Psoas muscle (tissue), 7 donors: ENCODE measurements at regions not wholly inside any gene's neighbourhood (a gene's known extent, or its start where the extent isn't known, plus 50 kb on each side); places are given as distances from the start of the nearest gene placed in this dataset.

Experiments used
- ATAC-seq, 4 donors: fragments of 200-7000 bp; cut with Tn5 transposase; one replicate each; pipeline ENCODE4 v1.9.1; 2020; ENCODE audit warnings: moderate library complexity in 3 of 4, mild to moderate bottlenecking in 2 of 4
- DNase-seq, 2 donors: peaks; one replicate each; pipeline ENCODE4 v3.0.0-alpha.2; 2020
- H3K27ac ChIP-seq: fragments of 200-600 bp; one replicate; pipeline ENCODE4 v1.8.0; 2022
- H3K27me3 ChIP-seq, 3 donors: fragments of 200-600 bp in 1 of 3; one replicate each; pipeline versions ENCODE4 v1.6.1 to v1.8.0; 2013 to 2022; ENCODE audit warnings: low read length in 2 of 3, mild to moderate bottlenecking in 2 of 3, moderate library complexity in 1 of 3; ENCODE audit not compliant: insufficient read depth in 3 of 3
- H3K36me3 ChIP-seq, 2 donors: fragments of 200-600 bp in 1 of 2; one replicate each; pipeline versions ENCODE4 v1.6.1 to v1.8.0; 2013 to 2022; ENCODE audit warnings: low read depth in 1 of 2, mild to moderate bottlenecking in 1 of 2, moderate library complexity in 1 of 2; ENCODE audit not compliant: insufficient read depth in 1 of 2
- H3K4me1 ChIP-seq: fragments of 200-600 bp; one replicate; pipeline ENCODE4 v1.8.0; 2022
- H3K4me3 ChIP-seq: fragments of 200-600 bp; one replicate; pipeline ENCODE4 v1.8.0; 2022; ENCODE audit warnings: mild to moderate bottlenecking
- H3K9me3 ChIP-seq: fragments of 200-600 bp; one replicate; pipeline ENCODE4 v1.8.0; 2022
- CTCF ChIP-seq: fragments of 200-600 bp; IDR thresholded peaks from one replicate; pipeline ENCODE4 v1.8.0; 2022; ENCODE audit warnings: antibody characterized with exemption
- WGBS, 3 donors: extraction: QIAGEN DNeasy Blood & Tissue Kit; methylation state at CpG; one replicate each; pipeline versions ENCODE4 v1.1.6 to v1.1.7; 2013; 5-methylcytosine and 5-hydroxymethylcytosine counted together
- intact Hi-C, 2 donors: fragments of 100-400 bp; cut with DNase I; formaldehyde crosslinking; loops; one replicate each; pipeline versions ENCODE4 v1.11.0 to v1.14.2; 2022
- donor health status: healthy with polysubstance abuse.
- donor health status: DM: no; HTN: no; CAD: no; lungs with moderate emphysema.
- donor health status: Bipolar disorder and iron deficiency.
- donor health status: healthy.
- donor health status: DM: yes; HTN: yes; CAD: no.
- donor health status: DM: no; HTN: no; CAD: no.
- donor health status: DM: yes; HTN: yes; CAD: no.

GRCh38 chr20:11041396-11041795 is 367.6 kb upstream of the JAG1 start:
- no peaks in the 10 kb centered on the region for H3K4me1 ChIP-seq
- H3K27ac ChIP-seq = no peak overlapping the region
- intact Hi-C loops = no loop called here
- WGBS, 3 donors = 77 to 100% (median 84%) methylated on average over 1 of the region's 1 CpG
- no peak for TF ChIP-seq CTCF
- no peaks in the 10 kb centered on the region for H3K36me3 ChIP-seq
- DNase-seq (no peak), ATAC-seq (no peak)
- H3K4me3 ChIP-seq = no peak overlapping the region
- H3K9me3 ChIP-seq = no peaks in the 10 kb centered on the region
- no peaks in the 10 kb centered on the region for H3K27me3 ChIP-seq

GRCh38 chr20:11043001-11043400 is 369.2 kb upstream of the JAG1 start:
- WGBS, 3 donors = 99 to 100% (median 99%) methylated on average over 2 of the region's 2 CpGs
- TF ChIP-seq CTCF = no peak
- Histone ChIP-seq H3K27ac (no peak overlapping the region), H3K27me3 (no peaks in the 10 kb centered on the region), H3K4me3 (no peak overlapping the region), H3K9me3 (no peaks in the 10 kb centered on the region), H3K4me1 (no peaks in the 10 kb centered on the region), H3K36me3 (no peaks in the 10 kb centered on the region)
- ATAC-seq = no peak
- intact Hi-C loops = no loop called here
- DNase-seq = no peak

- intact Hi-C loops = no loop called here
- ATAC-seq = no peak
Observed at GRCh38 chr20:11044561-11044960, 370.8 kb upstream of the JAG1 start.

GRCh38 chr20:11045412-11046175 is 371.8 kb upstream of the JAG1 start:
- no peaks in the 10 kb centered on the region for H3K4me1 ChIP-seq
- ATAC-seq = no peak
- H3K4me3 ChIP-seq = no peak overlapping the region
- WGBS, 3 donors = 89 to 92% (median 90%) methylated on average over 8 of the region's 8 CpGs
- H3K9me3 ChIP-seq = no peaks in the 10 kb centered on the region
- H3K27ac ChIP-seq = no peak overlapping the region
- no peak for TF ChIP-seq CTCF
- no peaks in the 10 kb centered on the region for H3K27me3 ChIP-seq
- H3K36me3 ChIP-seq = no peaks in the 10 kb centered on the region
- intact Hi-C loops = no loop called here
- no peak for DNase-seq

More at GRCh38 chr20:11044561-11044960, 370.8 kb upstream of the JAG1 start:
- DNase-seq = no peak
- H3K4me1 ChIP-seq = no peaks in the 10 kb centered on the region
- TF ChIP-seq CTCF = no peak
- no peaks in the 10 kb centered on the region for H3K9me3 ChIP-seq
- H3K27me3 ChIP-seq = no peaks in the 10 kb centered on the region
- H3K4me3 ChIP-seq = no peak overlapping the region
- H3K27ac ChIP-seq = no peak overlapping the region
- no peaks in the 10 kb centered on the region for H3K36me3 ChIP-seq
- WGBS, 3 donors = 72 to 75% (median 73%) methylated on average over 6 of the region's 6 CpGs

DNA sequence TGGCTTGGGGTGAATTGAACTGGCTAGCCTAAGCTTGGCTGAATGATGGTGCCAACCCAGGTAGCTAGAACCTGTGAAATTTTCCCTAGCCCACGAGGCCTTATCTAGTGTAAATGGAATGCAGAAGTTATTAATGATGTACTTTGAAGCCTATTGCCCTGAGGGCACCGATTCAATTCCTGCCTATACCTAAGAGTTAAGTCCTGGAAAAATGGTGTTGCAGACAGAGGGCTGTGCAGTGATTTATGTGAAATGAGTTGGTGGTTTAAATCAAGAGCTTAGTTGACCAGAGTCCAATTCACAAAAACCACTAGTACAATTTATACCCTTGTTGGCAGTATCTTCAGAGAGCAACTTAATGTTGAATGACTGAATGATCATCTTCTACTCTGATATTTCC is 373.8 kb upstream of the JAG1 start:
- H3K4me1 ChIP-seq = no peaks in the 10 kb centered on the region
- intact Hi-C loops = no loop called here
- H3K4me3 ChIP-seq = no peak overlapping the region
- TF ChIP-seq CTCF = no peak
- no peaks in the 10 kb centered on the region for H3K36me3 ChIP-seq
- ATAC-seq (no peak), DNase-seq (no peak)
- no peak overlapping the region for H3K27ac ChIP-seq
- H3K9me3 ChIP-seq = no peaks in the 10 kb centered on the region
- WGBS, 3 donors = 67 to 71% (median 68%) methylated on average over 2 of the region's 2 CpGs
- no peaks in the 10 kb centered on the region for H3K27me3 ChIP-seq
